Stomach (tissue), 8 donors: ENCODE measurements at regions not wholly inside any gene's neighbourhood (a gene's known extent, or its start where the extent isn't known, plus 50 kb on each side); places are given as distances from the start of the nearest gene placed in this dataset.
"Not testable (repeated sequence)": the region's sequence is repeated elsewhere in the genome, so short reads cannot be mapped to it uniquely, and the experiment has no call there.

Experiments used
- DNase-seq, 2 donors: peaks; one replicate each; pipeline versions ENCODE4 v3.0.0 to v3.0.0-alpha.2; 2013 to 2019
- H3K27ac ChIP-seq, 5 donors: fragments of 200-600 bp in 4 of 5; sonication (generic) in 4 of 5; one replicate each; pipeline ENCODE4 v1.5.1; 2013 to 2019; ENCODE audit warnings: mild to moderate bottlenecking in 1 of 5, moderate library complexity in 1 of 5
- H3K27me3 ChIP-seq, 3 donors: fragments of 200-600 bp; sonication (generic); one replicate each; pipeline ENCODE4 v1.5.1; 2017 to 2019; ENCODE audit warnings: mixed run types in 1 of 3
- H3K36me3 ChIP-seq, 4 donors: fragments of 200-600 bp; sonication (generic); 1 replicate in 3 of 4; 2 replicates in 1 of 4; pipeline ENCODE4 v1.5.1; 2016 to 2019
- H3K4me1 ChIP-seq, 4 donors: fragments of 200-600 bp; sonication (generic); one replicate each; pipeline ENCODE4 v1.5.1; 2016 to 2019
- H3K4me3 ChIP-seq, 4 donors: fragments of 200-600 bp; sonication (generic) in 3 of 4; one replicate each; pipeline ENCODE4 v1.5.1; 2016 to 2019; ENCODE audit warnings: mild to moderate bottlenecking in 1 of 4
- H3K9me3 ChIP-seq, 4 donors: fragments of 200-600 bp; sonication (generic); one replicate each; pipeline ENCODE4 v1.5.1; 2016 to 2019
- EP300 ChIP-seq: sonication (generic); formaldehyde crosslinking; IDR thresholded peaks from one replicate; pipeline ENCODE4 v1.6.1; 2017; ENCODE audit warnings: antibody characterized with exemption
- POLR2A ChIP-seq, 4 donors: fragments of 450-650 bp; IDR thresholded peaks; one replicate each; pipeline ENCODE4 v1.6.1; 2016; ENCODE audit warnings: antibody characterized with exemption in 4 of 4, control low read depth in 2 of 4, mild to moderate bottlenecking in 1 of 4, moderate library complexity in 1 of 4
- POLR2AphosphoS5 ChIP-seq, 3 donors: sonication (generic); formaldehyde crosslinking; IDR thresholded peaks; one replicate each; pipeline ENCODE4 v1.6.1; 2016; ENCODE audit warnings: antibody characterized with exemption in 3 of 3
- WGBS, 5 donors: extraction: QIAGEN DNeasy Blood & Tissue Kit in 3 of 5; methylation state at CpG; one replicate each; pipeline versions ENCODE4 v1.1.5 to v1.1.7; 2013 to 2018; 5-methylcytosine and 5-hydroxymethylcytosine counted together
- intact Hi-C: fragments of 100-400 bp; cut with DNase I; formaldehyde crosslinking; loops from one replicate; pipeline ENCODE4 v1.15.1; 2023; ENCODE audit warnings: low total_unique reads
- TF ChIP-seq, protein P1 (sequence below), 7 experiments: fragments of 450-650 bp in 4 of 7; fragments of 200-600 bp in 3 of 7; sonication (generic) in 3 of 7; IDR thresholded peaks; one replicate each; pipeline ENCODE4 v1.5.1; 2016 to 2019; ENCODE audit warnings: antibody characterized with exemption in 7 of 7, control low read depth in 2 of 7, mild to moderate bottlenecking in 1 of 7
- donor health status: healthy with polysubstance abuse.
- donor health status: Bipolar disorder and iron deficiency.
- donor health status: healthy.

DNA sequence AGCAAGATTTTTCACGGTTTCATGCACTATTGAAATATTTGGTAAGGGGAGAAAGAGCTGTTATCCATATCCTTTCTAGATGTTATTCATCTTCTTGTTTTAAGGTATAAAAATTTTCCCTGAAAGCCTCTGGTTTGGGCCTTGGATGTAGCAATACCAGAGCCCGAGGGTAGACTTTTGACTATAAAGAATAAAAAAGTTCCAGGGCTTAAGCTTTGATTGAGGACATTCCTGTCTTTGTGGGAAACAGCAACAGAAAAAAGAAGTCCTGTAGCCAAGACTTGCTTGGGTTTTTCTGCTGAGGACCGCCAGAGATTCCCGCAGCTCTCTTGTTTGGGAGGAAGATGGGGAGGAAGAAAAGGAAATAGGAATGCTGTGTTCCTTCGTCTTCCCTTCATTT is 440.0 kb upstream of the WWC1 start:
- Histone ChIP-seq H3K36me3 (no peaks in the 10 kb centered on the region), H3K27me3 (no peaks in the 10 kb centered on the region), H3K4me3 (no peak overlapping the region), H3K9me3 (no peaks in the 10 kb centered on the region), H3K27ac (no peak overlapping the region), H3K4me1 (no peaks in the 10 kb centered on the region)
- no peak for DNase-seq
- WGBS, 5 donors = 73 to 82% (median 77%) methylated on average over 5 of the region's 5 CpGs
- intact Hi-C loops = no loop called here
- no peak for TF ChIP-seq EP300

DNA sequence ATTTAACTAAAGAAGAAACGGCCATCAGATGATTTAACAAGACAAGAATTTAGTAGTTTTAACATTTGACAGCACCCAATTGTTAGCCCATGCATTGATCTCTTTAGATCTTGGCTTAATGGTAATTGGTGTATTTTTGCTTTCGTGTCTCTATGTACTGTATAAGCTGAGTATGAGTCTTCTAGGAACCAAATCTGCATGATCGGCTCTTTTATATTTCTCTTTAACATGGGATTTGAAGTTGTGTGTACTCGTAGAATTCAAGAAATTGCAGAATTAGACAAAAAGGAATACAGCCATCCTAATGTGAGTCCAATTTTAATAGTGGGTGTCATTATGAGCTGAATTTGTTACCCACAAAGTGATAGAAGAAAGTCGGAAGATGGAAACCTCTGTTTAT is 438.9 kb upstream of the WWC1 start:
- no peaks in the 10 kb centered on the region for H3K27me3 ChIP-seq
- no peak overlapping the region for H3K4me3 ChIP-seq
- no peaks in the 10 kb centered on the region for H3K4me1 ChIP-seq
- DNase-seq = no peak
- WGBS, 5 donors = 82 to 89% (median 88%) methylated on average over 5 of the region's 5 CpGs
- no peak overlapping the region for H3K27ac ChIP-seq
- no peak for TF ChIP-seq EP300
- TF ChIP-seq POLR2AphosphoS5 (IDR thresholded peaks at IDR 0.05) = no peak
- TF ChIP-seq, protein P1, sequence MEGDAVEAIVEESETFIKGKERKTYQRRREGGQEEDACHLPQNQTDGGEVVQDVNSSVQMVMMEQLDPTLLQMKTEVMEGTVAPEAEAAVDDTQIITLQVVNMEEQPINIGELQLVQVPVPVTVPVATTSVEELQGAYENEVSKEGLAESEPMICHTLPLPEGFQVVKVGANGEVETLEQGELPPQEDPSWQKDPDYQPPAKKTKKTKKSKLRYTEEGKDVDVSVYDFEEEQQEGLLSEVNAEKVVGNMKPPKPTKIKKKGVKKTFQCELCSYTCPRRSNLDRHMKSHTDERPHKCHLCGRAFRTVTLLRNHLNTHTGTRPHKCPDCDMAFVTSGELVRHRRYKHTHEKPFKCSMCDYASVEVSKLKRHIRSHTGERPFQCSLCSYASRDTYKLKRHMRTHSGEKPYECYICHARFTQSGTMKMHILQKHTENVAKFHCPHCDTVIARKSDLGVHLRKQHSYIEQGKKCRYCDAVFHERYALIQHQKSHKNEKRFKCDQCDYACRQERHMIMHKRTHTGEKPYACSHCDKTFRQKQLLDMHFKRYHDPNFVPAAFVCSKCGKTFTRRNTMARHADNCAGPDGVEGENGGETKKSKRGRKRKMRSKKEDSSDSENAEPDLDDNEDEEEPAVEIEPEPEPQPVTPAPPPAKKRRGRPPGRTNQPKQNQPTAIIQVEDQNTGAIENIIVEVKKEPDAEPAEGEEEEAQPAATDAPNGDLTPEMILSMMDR (IDR thresholded peaks at IDR 0.05) = no peak
- no peak for TF ChIP-seq POLR2A (IDR thresholded peaks at IDR 0.05)
- intact Hi-C loops = no loop called here
- H3K9me3 ChIP-seq = no peaks in the 10 kb centered on the region
- H3K36me3 ChIP-seq = no peaks in the 10 kb centered on the region

DNA sequence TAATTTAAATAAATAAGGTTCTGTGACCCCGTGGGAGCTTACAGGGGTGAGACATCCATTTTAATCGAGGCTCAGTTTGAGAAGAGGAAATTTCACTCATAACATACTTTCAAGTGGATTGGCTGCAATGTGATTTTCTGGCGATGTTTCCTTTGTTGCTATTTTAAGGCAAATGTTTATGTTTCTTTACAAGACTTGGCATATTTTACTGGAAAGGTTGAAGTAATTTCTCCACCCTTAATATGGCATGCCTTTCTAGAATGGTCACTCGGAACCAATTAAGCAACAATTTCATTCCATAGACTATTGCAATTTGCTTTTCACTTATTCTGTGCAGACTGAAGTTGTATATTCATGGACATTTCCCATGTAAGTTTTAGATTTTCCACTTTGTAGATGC is 438.0 kb upstream of the WWC1 start:
- TF ChIP-seq EP300 (no peak), POLR2A (IDR thresholded peaks at IDR 0.05) (no peak), POLR2AphosphoS5 (IDR thresholded peaks at IDR 0.05) (no peak)
- TF ChIP-seq, protein P1 (IDR thresholded peaks at IDR 0.05) = no peak
- Histone ChIP-seq H3K4me1 (no peaks in the 10 kb centered on the region), H3K9me3 (no peaks in the 10 kb centered on the region), H3K36me3 (no peaks in the 10 kb centered on the region), H3K27ac (no peak overlapping the region), H3K4me3 (no peak overlapping the region), H3K27me3 (no peaks in the 10 kb centered on the region)
- no peak for DNase-seq
- intact Hi-C loops = no loop called here
- WGBS, 5 donors = 36 to 78% (median 70%) methylated on average over 4 of the region's 4 CpGs

DNA sequence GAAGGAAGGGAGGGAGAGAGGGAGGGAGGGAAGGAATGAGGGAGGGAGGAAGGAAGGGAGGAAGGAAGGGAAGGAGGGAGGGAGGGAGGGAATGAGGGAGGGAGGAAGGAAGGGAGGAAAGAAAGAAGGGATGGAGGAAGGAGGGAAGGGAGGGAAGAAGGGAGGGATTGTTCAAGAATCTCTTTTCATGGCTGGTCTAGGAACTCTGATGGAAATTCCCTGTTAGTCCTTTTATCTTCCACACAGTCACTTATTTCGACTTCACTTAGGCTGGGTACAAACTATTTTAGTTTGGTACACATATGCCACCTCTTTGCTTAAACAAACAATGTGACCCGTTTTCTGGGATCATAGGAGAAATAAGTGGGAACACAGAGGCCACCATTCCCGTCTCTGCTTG is 435.6 kb upstream of the WWC1 start:
- Histone ChIP-seq H3K4me3 (no peak overlapping the region), H3K27me3 (no peaks in the 10 kb centered on the region), H3K27ac (no peak overlapping the region), H3K4me1 (no peaks in the 10 kb centered on the region), H3K36me3 (no peaks in the 10 kb centered on the region), H3K9me3 (no peaks in the 10 kb centered on the region)
- no peak for DNase-seq
- 41 to 62% (median 51%) methylated on average over 3 of the region's 3 CpGs for WGBS, 5 donors
- TF ChIP-seq, protein P1 (IDR thresholded peaks at IDR 0.05) = no peak
- TF ChIP-seq POLR2AphosphoS5 (IDR thresholded peaks at IDR 0.05) = no peak
- no peak for TF ChIP-seq EP300
- TF ChIP-seq POLR2A (IDR thresholded peaks at IDR 0.05) = no peak
- intact Hi-C loops = no loop called here

DNA sequence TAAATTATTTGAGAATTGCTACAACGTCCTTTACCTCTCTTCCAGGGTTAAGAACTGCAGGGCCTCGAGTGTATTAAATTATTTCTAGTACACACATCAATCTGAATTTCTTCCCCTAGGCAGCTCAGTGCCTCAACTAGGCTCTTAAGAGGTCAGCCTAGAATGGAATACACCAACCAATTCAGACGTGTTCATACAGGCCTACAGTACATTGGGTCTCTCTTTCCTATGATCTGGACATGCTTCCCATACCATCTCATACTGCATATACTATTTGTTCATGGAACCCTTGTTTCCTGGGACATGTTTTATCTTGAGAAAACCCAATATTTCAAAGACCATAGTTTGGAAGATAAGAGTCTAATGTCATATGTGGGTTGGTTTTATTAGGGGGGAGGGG is 434.1 kb upstream of the WWC1 start:
- intact Hi-C loops = no loop called here
- Histone ChIP-seq H3K27me3 (no peaks in the 10 kb centered on the region), H3K36me3 (no peaks in the 10 kb centered on the region), H3K9me3 (no peaks in the 10 kb centered on the region), H3K27ac (no peak overlapping the region), H3K4me3 (no peak overlapping the region), H3K4me1 (no peaks in the 10 kb centered on the region)
- no peak for DNase-seq
- WGBS, 5 donors = 63 to 71% (median 65%) methylated on average over 3 of the region's 3 CpGs
- TF ChIP-seq EP300 (no peak), POLR2A (IDR thresholded peaks at IDR 0.05) (no peak), POLR2AphosphoS5 (IDR thresholded peaks at IDR 0.05) (no peak)
- TF ChIP-seq, protein P1 (IDR thresholded peaks at IDR 0.05) = no peak

DNA sequence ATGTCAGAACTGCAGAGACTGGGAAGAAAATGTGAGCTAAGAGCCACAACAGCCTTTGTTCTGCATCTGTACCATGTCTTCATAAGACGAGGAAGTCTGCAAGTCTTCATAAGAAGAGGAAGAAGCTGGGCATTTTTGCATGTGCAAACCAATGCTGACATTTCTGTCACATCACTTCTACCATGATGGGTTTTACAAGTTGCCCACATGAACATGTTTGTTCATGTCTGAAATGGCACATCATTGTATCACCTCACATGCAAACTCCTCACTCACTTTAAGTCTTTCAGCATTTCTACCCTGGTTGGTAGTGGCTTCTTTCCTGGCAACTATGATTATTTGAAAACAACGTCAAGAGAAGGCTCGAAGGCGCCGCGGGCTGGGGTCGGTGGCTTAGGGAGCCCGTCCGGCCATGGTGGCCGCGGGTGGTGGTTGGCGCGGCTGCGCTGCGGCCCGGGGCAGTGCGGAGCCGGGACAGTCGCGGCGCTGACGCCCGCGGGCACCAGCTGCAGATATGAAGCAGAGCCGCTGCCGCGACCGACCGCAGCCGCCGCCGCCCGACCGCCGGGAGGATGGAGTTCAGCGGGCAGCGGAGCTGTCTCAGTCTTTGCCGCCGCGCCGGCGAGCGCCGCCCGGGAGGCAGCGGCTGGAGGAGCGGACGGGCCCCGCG is 433.1 kb upstream of the WWC1 start:
- WGBS, 5 donors = 63 to 97% (median 94%) methylated on average over 17 to 37 of the region's 50 CpGs
- intact Hi-C loops, DNase-seq, H3K27ac ChIP-seq, H3K4me3 ChIP-seq, H3K4me1 ChIP-seq, H3K36me3 ChIP-seq, H3K27me3 ChIP-seq, H3K9me3 ChIP-seq: not testable (repeated sequence)
